Transverse colon (tissue), 4 donors: ENCODE measurements at regions not wholly inside any gene's neighbourhood (a gene's known extent, or its start where the extent isn't known, plus 50 kb on each side); places are given as distances from the start of the nearest gene placed in this dataset.

Experiments
- DNase-seq: peaks from one replicate; pipeline ENCODE4 v3.0.0-alpha.2; 2019
- H3K27ac ChIP-seq, 4 donors: fragments of 200-600 bp; sonication (generic); 2 replicates each; pipeline ENCODE4 v1.5.1; 2016 to 2018; ENCODE audit warnings: inconsistent platforms in 4 of 4
- H3K27me3 ChIP-seq: fragments of 200-600 bp; sonication (generic); 2 replicates; pipeline ENCODE4 v1.5.1; 2017; ENCODE audit warnings: inconsistent platforms
- H3K36me3 ChIP-seq, 4 donors: fragments of 200-600 bp; sonication (generic); 2 replicates each; pipeline ENCODE4 v1.5.1; 2017 to 2019; ENCODE audit warnings: inconsistent platforms in 4 of 4
- H3K4me1 ChIP-seq, 4 donors: fragments of 200-600 bp; sonication (generic); 2 replicates each; pipeline ENCODE4 v1.5.1; 2017 to 2020; ENCODE audit warnings: inconsistent platforms in 4 of 4
- H3K4me3 ChIP-seq, 4 donors: fragments of 200-600 bp; sonication (generic); 1 replicate in 1 of 4; 2 replicates in 3 of 4; pipeline versions ENCODE4 v1.5.1 to v1.6.1; 2017 to 2019; ENCODE audit warnings: inconsistent platforms in 4 of 4
- H3K9me3 ChIP-seq, 2 donors: fragments of 200-600 bp; sonication (generic); 2 replicates each; pipeline ENCODE4 v1.5.1; 2017 to 2019; ENCODE audit warnings: inconsistent platforms in 2 of 2
- EP300 ChIP-seq: sonication (generic); formaldehyde crosslinking; IDR thresholded peaks from one replicate; pipeline ENCODE4 v1.6.1; 2017; ENCODE audit warnings: antibody characterized with exemption, low read depth
- POLR2A ChIP-seq: fragments of 450-650 bp; IDR thresholded peaks from one replicate; pipeline ENCODE4 v1.6.1; 2016; ENCODE audit warnings: antibody characterized with exemption, mild to moderate bottlenecking, moderate library complexity
- POLR2AphosphoS5 ChIP-seq, 3 donors: sonication (generic); formaldehyde crosslinking; IDR thresholded peaks; one replicate each; pipeline ENCODE4 v1.6.1; 2016; ENCODE audit warnings: antibody characterized with exemption in 3 of 3
- whole genome bisulfite sequencing, 2 donors: methylation state at CpG; one replicate each; pipeline ENCODE4 v1.1.5; 2018; ENCODE audit warnings: low coverage in 1 of 2; 5-methylcytosine and 5-hydroxymethylcytosine counted together
- in situ Hi-C, 4 donors: fragments of 200-750 bp; cut with MboI; loops; one replicate each; pipeline versions ENCODE4 v1.15.0 to v1.15.1; 2017; ENCODE audit warnings: low sequenced_read_pairs in 3 of 4, low pct_ligation_motif_present in 1 of 4, low pct_unique_long_range_greater_than_20kb in 1 of 4
- intact Hi-C: fragments of 100-400 bp; cut with DNase I; formaldehyde crosslinking; loops from one replicate; pipeline ENCODE4 v1.15.1; 2023; ENCODE audit warnings: low total_unique reads
- TF ChIP-seq, protein P1 (sequence below), 5 experiments: fragments of 200-600 bp in 3 of 5; fragments of 450-650 bp in 2 of 5; sonication (generic) in 3 of 5; IDR thresholded peaks; 1 replicate in 2 of 5; 2 replicates in 3 of 5; pipeline ENCODE4 v1.5.1; 2016 to 2017; ENCODE audit warnings: antibody characterized with exemption in 5 of 5, inconsistent platforms in 3 of 5, mild to moderate bottlenecking in 2 of 5, moderate library complexity in 1 of 5

DNA sequence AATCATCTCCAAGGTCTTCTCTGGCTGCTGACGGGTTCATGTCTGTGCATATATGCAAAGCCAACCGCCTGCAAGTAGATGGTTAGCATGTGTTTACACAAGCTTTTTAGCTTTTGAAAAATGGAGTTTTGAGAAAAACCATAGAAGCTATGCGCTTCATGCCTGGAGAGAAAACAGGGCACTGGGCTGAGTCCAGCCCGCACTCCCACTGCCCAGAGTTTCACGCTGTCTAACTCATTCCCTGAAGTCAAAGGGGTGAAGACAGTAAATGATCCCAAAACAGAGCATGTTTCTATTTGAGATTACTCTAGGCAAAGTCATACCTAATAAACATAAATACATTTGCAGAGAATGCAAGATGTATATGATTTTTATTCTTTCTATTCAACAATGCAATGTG, 278.8 kb downstream of the IRX2 start:
- in situ Hi-C loops, result no loop called here
- TF ChIP-seq EP300, result no peak
- TF ChIP-seq POLR2A, result no peak
- TF ChIP-seq, protein P1, sequence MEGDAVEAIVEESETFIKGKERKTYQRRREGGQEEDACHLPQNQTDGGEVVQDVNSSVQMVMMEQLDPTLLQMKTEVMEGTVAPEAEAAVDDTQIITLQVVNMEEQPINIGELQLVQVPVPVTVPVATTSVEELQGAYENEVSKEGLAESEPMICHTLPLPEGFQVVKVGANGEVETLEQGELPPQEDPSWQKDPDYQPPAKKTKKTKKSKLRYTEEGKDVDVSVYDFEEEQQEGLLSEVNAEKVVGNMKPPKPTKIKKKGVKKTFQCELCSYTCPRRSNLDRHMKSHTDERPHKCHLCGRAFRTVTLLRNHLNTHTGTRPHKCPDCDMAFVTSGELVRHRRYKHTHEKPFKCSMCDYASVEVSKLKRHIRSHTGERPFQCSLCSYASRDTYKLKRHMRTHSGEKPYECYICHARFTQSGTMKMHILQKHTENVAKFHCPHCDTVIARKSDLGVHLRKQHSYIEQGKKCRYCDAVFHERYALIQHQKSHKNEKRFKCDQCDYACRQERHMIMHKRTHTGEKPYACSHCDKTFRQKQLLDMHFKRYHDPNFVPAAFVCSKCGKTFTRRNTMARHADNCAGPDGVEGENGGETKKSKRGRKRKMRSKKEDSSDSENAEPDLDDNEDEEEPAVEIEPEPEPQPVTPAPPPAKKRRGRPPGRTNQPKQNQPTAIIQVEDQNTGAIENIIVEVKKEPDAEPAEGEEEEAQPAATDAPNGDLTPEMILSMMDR (IDR thresholded peaks at IDR 0.05), result no peak
- TF ChIP-seq POLR2AphosphoS5 (IDR thresholded peaks at IDR 0.05), result no peak
- no peak for DNase-seq
- Histone ChIP-seq H3K27ac (no peak overlapping the region), H3K9me3 (no peaks in the 10 kb centered on the region), H3K36me3 (no peaks in the 10 kb centered on the region), H3K27me3 (no peaks in the 10 kb centered on the region), H3K4me1 (no peaks in the 10 kb centered on the region), H3K4me3 (no peak overlapping the region)
- 75 to 90% methylated on average over 2 to 5 of the region's 5 CpGs for WGBS, 2 donors
- intact Hi-C loops, result no loop called here

DNA sequence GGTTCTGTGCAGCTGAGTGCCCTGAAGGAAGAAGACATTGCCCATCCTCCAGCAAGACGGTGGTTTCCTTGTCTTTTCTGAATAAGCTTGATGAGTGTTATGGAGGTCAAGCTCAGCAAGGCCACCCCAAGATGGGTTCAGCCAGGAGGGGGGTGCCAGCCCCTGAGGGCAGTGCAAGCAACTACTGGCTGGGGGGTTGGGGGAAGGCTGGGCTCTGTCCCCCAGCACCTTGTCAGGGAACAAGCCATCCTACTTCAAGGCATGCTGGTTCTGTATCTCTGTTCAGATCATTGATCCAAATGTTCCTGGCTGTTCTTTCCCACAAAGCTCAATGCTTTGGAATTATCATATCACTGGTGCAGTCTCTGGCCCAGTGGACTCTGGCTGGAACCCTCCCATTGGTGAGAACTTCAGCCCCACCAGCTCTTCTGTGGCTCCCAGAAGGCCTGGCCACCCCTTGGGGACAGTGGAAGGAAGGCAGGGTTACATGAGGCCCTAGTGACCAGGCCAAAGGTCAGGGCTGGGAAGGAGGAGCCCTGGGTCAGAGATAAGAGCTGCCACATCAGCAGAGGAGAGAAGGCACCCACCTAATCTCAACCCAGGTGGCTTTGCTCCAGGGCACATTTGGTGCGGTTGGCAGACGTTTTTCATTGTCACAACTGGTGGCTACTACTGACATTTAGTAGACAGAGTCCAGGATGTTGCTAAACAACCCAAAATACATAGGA, 280.2 kb downstream of the IRX2 start:
- Histone ChIP-seq H3K4me3 (no peak overlapping the region), H3K27me3 (no peaks in the 10 kb centered on the region), H3K9me3 (no peaks in the 10 kb centered on the region), H3K4me1 (no peaks in the 10 kb centered on the region), H3K36me3 (no peaks in the 10 kb centered on the region), H3K27ac (no peak overlapping the region)
- 78% methylated on average over 3 of the region's 3 CpGs; no CpG with 5 or more reads in 1 of the 2 donors for WGBS, 2 donors
- in situ Hi-C loops (no loop called here), intact Hi-C loops (no loop called here)
- TF ChIP-seq EP300, result no peak
- TF ChIP-seq POLR2A, result no peak
- no peak for TF ChIP-seq POLR2AphosphoS5 (IDR thresholded peaks at IDR 0.05)
- TF ChIP-seq, protein P1 (IDR thresholded peaks at IDR 0.05), result no peak
- no peak for DNase-seq

DNA sequence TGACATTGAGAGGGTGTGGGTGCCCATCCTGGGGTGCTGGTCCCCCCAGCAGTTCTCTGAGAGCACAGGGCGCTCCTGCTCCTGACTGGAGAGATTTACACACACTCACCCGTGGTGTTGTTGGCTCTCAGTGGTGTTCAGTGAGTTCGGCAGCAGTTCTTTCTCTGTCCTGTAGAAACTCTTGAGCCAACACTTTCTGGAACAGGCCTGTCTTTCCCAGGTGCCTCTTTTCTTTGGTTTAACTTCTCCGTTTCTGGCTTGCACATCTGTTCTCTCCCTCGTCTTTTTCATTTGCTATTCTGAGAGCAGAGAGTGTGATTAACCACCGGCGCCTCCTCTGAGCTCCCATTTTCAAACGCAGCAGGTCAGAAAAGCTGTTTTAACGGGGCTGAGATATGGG, 284.5 kb downstream of the IRX2 start:
- Histone ChIP-seq H3K9me3 (no peaks in the 10 kb centered on the region), H3K36me3 (no peaks in the 10 kb centered on the region), H3K27ac (no peak overlapping the region), H3K27me3 (no peaks in the 10 kb centered on the region), H3K4me1 (no peaks in the 10 kb centered on the region), H3K4me3 (no peak overlapping the region)
- TF ChIP-seq EP300 (no peak), POLR2AphosphoS5 (IDR thresholded peaks at IDR 0.05) (no peak), POLR2A (no peak)
- TF ChIP-seq, protein P1 (IDR thresholded peaks at IDR 0.05), result no peak
- WGBS, 2 donors, result 49 to 60% methylated on average over 3 to 9 of the region's 9 CpGs
- DNase-seq, result no peak
- intact Hi-C loops (no loop called here), in situ Hi-C loops (no loop called here)

DNA sequence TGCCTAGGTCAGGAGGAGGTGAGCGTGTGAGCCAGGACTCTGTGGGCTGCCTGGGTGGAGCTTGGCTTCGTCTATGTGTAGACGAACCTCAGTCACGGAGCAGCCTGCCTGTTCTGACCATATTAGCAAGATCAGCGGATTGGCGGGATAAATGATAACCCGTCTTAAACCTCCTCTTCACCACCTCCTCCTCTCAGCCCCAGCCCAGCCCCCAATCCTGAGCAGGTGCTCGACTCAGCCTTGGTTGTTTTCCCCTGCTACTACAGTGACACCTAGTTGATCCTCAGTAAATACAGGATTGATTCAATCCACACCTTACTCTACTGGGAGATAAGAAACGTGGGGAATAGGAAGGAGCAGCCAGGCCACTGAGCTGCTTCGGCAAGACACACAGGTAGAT, 286.1 kb downstream of the IRX2 start:
- H3K27ac ChIP-seq, result no peak overlapping the region
- no peak overlapping the region for H3K4me3 ChIP-seq
- WGBS, 2 donors, result 69% methylated on average over 10 of the region's 10 CpGs; no CpG with 5 or more reads in 1 of the 2 donors
- H3K9me3 ChIP-seq, result no peaks in the 10 kb centered on the region
- in situ Hi-C loops (no loop called here), intact Hi-C loops (no loop called here)
- no peaks in the 10 kb centered on the region for H3K4me1 ChIP-seq
- H3K36me3 ChIP-seq, result no peaks in the 10 kb centered on the region
- no peaks in the 10 kb centered on the region for H3K27me3 ChIP-seq
- no peak for DNase-seq
- TF ChIP-seq POLR2AphosphoS5 (IDR thresholded peaks at IDR 0.05) (no peak), POLR2A (no peak), EP300 (no peak)
- TF ChIP-seq, protein P1 (IDR thresholded peaks at IDR 0.05), result no peak
